ENCODE measurements at regions not wholly inside any gene's neighbourhood (a gene's known extent, or its start where the extent isn't known, plus 50 kb on each side); places are given as distances from the start of the nearest gene placed in this dataset.

DNA sequence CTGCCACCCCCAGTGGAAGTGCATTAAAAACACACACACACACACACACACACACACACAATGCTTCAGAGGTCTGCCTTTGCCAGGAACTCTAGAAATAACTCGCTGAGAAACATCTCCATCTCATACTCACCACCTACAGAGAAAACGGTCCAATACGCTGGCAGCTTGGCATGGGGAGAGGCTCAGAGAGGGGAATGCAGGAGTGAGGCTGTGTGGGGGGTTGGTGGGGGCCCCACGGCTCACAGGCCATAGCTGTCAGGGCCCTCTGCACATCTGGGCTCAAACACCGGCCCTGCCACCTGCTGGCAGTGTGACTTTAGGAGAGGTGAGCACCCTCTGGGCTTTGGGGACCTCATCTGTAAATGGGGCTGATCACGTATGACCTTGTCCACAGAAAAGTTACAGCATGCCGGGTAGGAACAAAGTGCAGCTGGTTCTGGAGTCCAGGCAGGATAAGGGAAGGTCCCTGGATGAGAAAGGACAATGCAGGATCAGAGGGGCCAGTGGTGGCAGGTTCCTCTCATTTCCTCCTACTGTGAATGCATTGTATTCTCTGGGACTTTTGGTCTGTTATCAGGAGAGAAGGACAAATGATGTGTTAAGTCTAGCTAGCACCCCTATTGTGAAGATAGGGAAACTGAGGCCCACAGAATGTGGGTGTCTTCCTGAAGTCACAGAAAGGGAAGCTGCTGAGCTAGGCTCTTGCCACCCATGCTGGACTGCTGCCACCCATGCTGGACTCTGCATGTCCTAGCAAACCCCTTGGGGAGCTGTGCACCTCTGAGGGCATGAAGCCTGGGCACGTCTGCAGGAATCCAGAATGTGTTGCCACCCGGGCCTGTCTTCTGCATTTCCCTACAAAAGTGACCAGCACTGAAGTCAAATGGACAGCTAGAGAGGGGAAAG lies 404.6 kb downstream of the RPS24 start:
- DNase-seq (ENCODE audit: low spot score), result no peak
- in situ Hi-C loops (cut with MboI; ENCODE audit: low sequenced_read_pairs, unreplicated experiment), result no loop called here
- TF ChIP-seq, protein P1, sequence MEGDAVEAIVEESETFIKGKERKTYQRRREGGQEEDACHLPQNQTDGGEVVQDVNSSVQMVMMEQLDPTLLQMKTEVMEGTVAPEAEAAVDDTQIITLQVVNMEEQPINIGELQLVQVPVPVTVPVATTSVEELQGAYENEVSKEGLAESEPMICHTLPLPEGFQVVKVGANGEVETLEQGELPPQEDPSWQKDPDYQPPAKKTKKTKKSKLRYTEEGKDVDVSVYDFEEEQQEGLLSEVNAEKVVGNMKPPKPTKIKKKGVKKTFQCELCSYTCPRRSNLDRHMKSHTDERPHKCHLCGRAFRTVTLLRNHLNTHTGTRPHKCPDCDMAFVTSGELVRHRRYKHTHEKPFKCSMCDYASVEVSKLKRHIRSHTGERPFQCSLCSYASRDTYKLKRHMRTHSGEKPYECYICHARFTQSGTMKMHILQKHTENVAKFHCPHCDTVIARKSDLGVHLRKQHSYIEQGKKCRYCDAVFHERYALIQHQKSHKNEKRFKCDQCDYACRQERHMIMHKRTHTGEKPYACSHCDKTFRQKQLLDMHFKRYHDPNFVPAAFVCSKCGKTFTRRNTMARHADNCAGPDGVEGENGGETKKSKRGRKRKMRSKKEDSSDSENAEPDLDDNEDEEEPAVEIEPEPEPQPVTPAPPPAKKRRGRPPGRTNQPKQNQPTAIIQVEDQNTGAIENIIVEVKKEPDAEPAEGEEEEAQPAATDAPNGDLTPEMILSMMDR (IDR thresholded peaks at IDR 0.05; ENCODE audit: borderline replicate concordance, control extremely low read depth, extremely low read depth, insufficient read depth, missing control alignments), result no peak

DNA sequence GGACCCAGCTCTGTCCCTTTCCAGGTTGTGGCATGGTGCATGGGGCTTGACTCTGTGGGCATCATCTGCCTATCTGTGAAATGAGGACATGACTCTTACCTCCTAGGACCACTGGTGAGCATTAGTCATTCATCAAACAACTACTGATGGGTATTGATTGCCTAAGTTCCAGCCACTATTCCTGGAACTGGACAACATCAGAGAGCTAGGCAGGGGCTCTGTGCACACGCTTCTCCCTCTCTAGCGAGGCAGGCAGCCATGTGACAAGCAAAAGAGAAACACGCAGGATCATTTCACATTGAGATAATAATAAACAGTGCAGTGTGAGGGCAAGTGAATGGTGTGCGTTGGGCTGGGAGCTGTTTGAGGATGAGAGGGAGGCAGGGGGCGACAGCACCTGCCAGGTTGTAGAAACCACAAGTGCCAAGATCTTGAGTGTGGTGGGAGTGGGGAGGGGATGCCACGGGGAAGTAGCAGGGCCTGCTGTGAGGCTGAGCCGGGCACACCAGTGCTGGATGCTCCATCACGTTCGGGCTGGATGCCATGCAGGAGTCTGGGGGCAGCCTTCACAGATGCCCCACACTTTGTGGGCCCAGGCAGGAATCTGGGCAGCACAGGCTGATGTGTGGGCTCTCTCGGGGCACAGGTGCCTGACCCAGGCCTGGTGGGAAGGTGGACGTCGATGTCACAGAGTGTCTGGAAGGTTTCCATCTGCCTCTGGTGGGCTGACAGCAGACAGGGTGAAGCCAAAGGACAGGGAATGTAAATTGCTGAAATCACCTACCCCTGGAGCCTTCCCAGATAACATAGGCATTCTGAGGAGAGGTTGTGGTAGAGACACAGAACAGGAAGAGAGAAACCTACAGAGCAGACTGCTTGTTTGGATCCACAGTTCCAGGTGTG lies 405.5 kb downstream of the RPS24 start:
- DNase-seq (ENCODE audit: low spot score), result no peak
- in situ Hi-C loops (cut with MboI; ENCODE audit: low sequenced_read_pairs, unreplicated experiment), result no loop called here
- TF ChIP-seq, protein P1 (IDR thresholded peaks at IDR 0.05; ENCODE audit: borderline replicate concordance, control extremely low read depth, extremely low read depth, insufficient read depth, missing control alignments), result no peak

DNA sequence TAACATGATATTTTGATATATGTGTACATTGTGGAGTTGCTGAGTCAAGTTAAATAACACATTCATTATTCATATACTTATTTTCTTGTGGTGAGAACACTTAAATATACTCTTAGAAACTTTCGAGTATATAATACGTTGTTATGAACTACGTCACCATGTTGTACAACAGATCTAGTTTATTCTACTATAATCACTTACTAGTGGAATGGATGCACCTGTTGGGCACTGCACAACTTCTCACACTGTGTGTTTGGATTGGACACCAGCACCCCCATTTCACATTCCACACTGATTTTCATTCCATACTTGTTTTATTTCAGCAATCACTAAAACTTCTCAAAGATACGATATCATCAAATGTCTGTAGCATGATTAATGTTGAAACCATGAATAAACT lies 407.3 kb downstream of the RPS24 start:
- in situ Hi-C loops (cut with MboI; ENCODE audit: low sequenced_read_pairs, unreplicated experiment), result no loop called here

DNA sequence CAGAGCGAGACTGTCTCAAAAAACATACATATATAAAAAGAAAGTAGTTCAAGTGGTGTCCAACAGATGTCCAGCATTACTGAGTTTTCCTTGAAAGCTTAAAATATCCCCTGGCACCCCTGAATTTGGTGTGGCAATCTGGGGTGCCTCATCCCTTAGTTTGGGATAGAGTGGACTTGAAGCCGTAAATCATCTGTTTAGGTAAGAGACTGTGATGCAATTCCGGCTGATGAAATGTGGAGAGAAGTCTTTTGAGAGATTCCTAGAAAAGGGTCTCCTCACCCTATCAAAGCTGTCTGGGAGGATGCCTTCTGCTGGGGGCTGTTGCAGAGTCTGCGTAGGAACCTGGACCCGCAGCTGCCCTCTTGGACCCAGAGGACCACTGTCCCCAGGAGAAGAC lies 408.0 kb downstream of the RPS24 start:
- no peak for DNase-seq (ENCODE audit: low spot score)
- TF ChIP-seq, protein P1 (IDR thresholded peaks at IDR 0.05; ENCODE audit: borderline replicate concordance, control extremely low read depth, extremely low read depth, insufficient read depth, missing control alignments), result no peak
- in situ Hi-C loops (cut with MboI; ENCODE audit: low sequenced_read_pairs, unreplicated experiment), result no loop called here

More for the DNA sequence above, 407.3 kb downstream of the RPS24 start:
- DNase-seq (ENCODE audit: low spot score), result no peak
- TF ChIP-seq, protein P1 (IDR thresholded peaks at IDR 0.05; ENCODE audit: borderline replicate concordance, control extremely low read depth, extremely low read depth, insufficient read depth, missing control alignments), result no peak

DNA sequence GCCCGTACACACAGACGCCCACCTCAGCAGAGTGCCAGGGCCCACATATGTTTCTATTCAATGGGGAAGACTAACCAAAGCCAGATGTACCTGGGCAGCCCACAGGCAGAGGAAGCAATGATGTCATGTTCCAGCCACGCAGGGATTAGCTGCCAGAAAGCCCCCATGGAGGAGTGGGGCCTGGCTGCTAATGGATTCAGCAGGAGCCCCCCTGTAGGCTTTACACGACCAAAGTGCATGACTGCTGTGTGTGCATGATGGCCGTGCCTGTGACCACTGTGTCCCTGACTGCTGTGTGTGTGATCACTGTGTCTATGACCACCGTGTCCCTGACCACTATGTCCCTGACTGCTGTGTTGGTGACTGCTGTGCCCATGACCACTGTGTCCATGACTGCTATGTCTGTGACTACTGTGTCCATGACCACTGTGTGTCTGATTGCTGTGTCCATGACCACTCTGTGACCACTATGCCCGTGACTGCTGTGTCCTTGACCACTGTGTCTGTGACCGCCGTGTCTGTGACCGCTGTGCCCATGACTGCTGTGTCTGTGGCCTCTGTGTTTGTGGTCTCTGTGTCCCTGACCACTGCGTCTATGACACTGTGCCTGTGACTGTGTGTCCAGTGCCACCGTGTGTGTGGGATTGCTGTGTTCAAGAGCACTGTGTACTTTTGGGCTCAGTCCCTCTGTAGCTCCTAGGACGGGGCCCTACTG lies 409.3 kb downstream of the RPS24 start:
- TF ChIP-seq, protein P1 (IDR thresholded peaks at IDR 0.05; ENCODE audit: borderline replicate concordance, control extremely low read depth, extremely low read depth, insufficient read depth, missing control alignments), result no peak
- in situ Hi-C loops (cut with MboI; ENCODE audit: low sequenced_read_pairs, unreplicated experiment), result no loop called here
- DNase-seq (ENCODE audit: low spot score), result no peak

All from GM13976 (cell line).